ENCODE measurements at regions not wholly inside any gene's neighbourhood (a gene's known extent, or its start where the extent isn't known, plus 50 kb on each side); places are given as distances from the start of the nearest gene placed in this dataset.
"Not testable (repeated sequence)": the region's sequence is repeated elsewhere in the genome, so short reads cannot be mapped to it uniquely, and the experiment has no call there.

- TF ChIP-seq CTCF (tag by site-specific recombination; IDR thresholded peaks at IDR 0.05); ZNF146 (tag by site-specific recombination; IDR thresholded peaks at IDR 0.05); ZNF121 (tag by site-specific recombination; IDR thresholded peaks at IDR 0.05); ELK4 (IDR thresholded peaks at IDR 0.05; ENCODE audit: borderline replicate concordance, low read depth, low read length); ZNF184 (tag by site-specific recombination; IDR thresholded peaks at IDR 0.05); ZNF530 (tag by site-specific recombination; IDR thresholded peaks at IDR 0.05; ENCODE audit: low read depth): not testable (repeated sequence)
Measured at GRCh38 chr15:22252047-22252446, 171.7 kb downstream of the OR4M2 start.
